Nephron progenitor cell (in vitro differentiated cells): ENCODE measurements at regions not wholly inside any gene's neighbourhood (a gene's known extent, or its start where the extent isn't known, plus 50 kb on each side); places are given as distances from the start of the nearest gene placed in this dataset.
"Not testable (repeated sequence)": the region's sequence is repeated elsewhere in the genome, so short reads cannot be mapped to it uniquely, and the experiment has no call there.

Experiments used
- DNase-seq: peaks from one replicate; pipeline ENCODE4 v3.0.0; 2021
- H3K27ac Mint-ChIP-seq: 2 replicates; pipeline ENCODE4 v1.8.0; 2021; ENCODE audit warnings: mild to moderate bottlenecking, moderate library complexity, mixed read lengths
- H3K27me3 Mint-ChIP-seq: 2 replicates; pipeline ENCODE4 v1.8.0; 2021; ENCODE audit warnings: mild to moderate bottlenecking, low read depth, mixed read lengths; ENCODE audit not compliant: poor library complexity
- H3K36me3 Mint-ChIP-seq: 2 replicates; pipeline ENCODE4 v1.8.0; 2021; ENCODE audit warnings: low read depth, mixed read lengths
- H3K4me1 Mint-ChIP-seq: 2 replicates; pipeline ENCODE4 v1.8.0; 2021; ENCODE audit warnings: mixed read lengths
- H3K4me3 Mint-ChIP-seq: 2 replicates; pipeline ENCODE4 v1.8.0; 2021; ENCODE audit warnings: mild to moderate bottlenecking, moderate library complexity, mixed read lengths
- H3K9me3 Mint-ChIP-seq: 2 replicates; pipeline ENCODE4 v1.8.0; 2021; ENCODE audit warnings: mild to moderate bottlenecking, moderate library complexity, mixed read lengths

GRCh38 chr2:87324335-87325041 is 302.8 kb upstream of the PLGLB1 start:
- H3K27ac Mint-ChIP-seq, H3K36me3 Mint-ChIP-seq, H3K9me3 Mint-ChIP-seq, DNase-seq, H3K4me3 Mint-ChIP-seq, H3K27me3 Mint-ChIP-seq, H3K4me1 Mint-ChIP-seq: not testable (repeated sequence)

GRCh38 chr2:87325042-87325910 is 303.6 kb upstream of the PLGLB1 start:
- DNase-seq, H3K4me1 Mint-ChIP-seq, H3K9me3 Mint-ChIP-seq, H3K27ac Mint-ChIP-seq, H3K27me3 Mint-ChIP-seq, H3K4me3 Mint-ChIP-seq, H3K36me3 Mint-ChIP-seq: not testable (repeated sequence)

- not testable (repeated sequence) for H3K4me3 Mint-ChIP-seq, DNase-seq, H3K36me3 Mint-ChIP-seq, H3K4me1 Mint-ChIP-seq, H3K9me3 Mint-ChIP-seq, H3K27me3 Mint-ChIP-seq, H3K27ac Mint-ChIP-seq
Observed at GRCh38 chr2:87325911-87326294, 304.3 kb upstream of the PLGLB1 start.

DNA sequence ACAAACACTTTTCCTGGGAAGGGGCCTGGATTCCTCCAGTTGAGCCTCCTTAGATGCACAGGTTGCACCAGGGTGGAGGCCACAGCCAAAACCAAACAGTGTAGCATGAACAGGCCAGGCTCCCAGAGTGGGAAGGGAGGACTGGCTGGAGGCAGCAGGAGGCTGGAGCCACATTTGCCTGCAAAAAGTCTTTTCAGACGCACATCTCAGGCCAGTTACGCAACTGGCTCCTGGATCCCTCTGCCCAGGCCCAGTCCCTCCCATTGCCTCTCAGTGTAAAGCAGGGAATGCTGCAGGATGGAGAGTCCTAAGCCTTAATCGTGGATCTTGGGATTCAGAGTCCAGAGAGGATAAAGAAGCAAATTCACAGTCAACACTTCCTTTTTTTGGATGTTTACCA is 305.1 kb upstream of the PLGLB1 start:
- not testable (repeated sequence) for DNase-seq, H3K36me3 Mint-ChIP-seq, H3K4me3 Mint-ChIP-seq, H3K27ac Mint-ChIP-seq, H3K27me3 Mint-ChIP-seq, H3K4me1 Mint-ChIP-seq, H3K9me3 Mint-ChIP-seq

- not testable (repeated sequence) for H3K27ac Mint-ChIP-seq, H3K4me3 Mint-ChIP-seq, H3K4me1 Mint-ChIP-seq, H3K9me3 Mint-ChIP-seq, H3K36me3 Mint-ChIP-seq, DNase-seq, H3K27me3 Mint-ChIP-seq
Observed at GRCh38 chr2:87327648-87328371, 306.2 kb upstream of the PLGLB1 start.

- not testable (repeated sequence) for H3K36me3 Mint-ChIP-seq, H3K27ac Mint-ChIP-seq, H3K4me3 Mint-ChIP-seq, DNase-seq, H3K27me3 Mint-ChIP-seq, H3K9me3 Mint-ChIP-seq, H3K4me1 Mint-ChIP-seq
Observed at GRCh38 chr2:87329529-87329928, 307.9 kb upstream of the PLGLB1 start.

- H3K27me3 Mint-ChIP-seq, H3K27ac Mint-ChIP-seq, DNase-seq, H3K9me3 Mint-ChIP-seq, H3K4me3 Mint-ChIP-seq, H3K4me1 Mint-ChIP-seq, H3K36me3 Mint-ChIP-seq: not testable (repeated sequence)
Observed at GRCh38 chr2:87330486-87330885, 308.8 kb upstream of the PLGLB1 start.

GRCh38 chr2:87331940-87332583 is 310.4 kb upstream of the PLGLB1 start:
- H3K27me3 Mint-ChIP-seq, H3K27ac Mint-ChIP-seq, H3K36me3 Mint-ChIP-seq, DNase-seq, H3K9me3 Mint-ChIP-seq, H3K4me1 Mint-ChIP-seq, H3K4me3 Mint-ChIP-seq: not testable (repeated sequence)

DNA sequence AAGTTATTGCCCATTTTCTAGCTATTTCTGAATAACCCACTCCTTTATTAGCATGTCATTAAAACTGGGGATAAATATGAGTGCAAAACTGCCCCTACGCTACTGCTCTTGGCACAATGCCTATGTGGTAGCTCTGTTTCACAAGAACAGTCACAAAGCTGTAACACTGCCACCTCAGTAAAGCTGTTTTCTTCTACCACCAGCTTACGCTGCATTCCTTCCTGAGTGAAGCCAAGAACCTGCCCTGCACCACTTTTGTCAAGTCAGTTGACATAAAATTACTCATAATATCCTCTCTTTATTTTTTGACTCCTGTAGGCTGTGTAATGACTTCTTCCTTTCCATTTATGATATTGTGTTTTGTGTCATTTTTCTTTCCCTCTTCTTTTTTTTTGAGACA is 313.2 kb upstream of the PLGLB1 start:
- not testable (repeated sequence) for H3K4me1 Mint-ChIP-seq, H3K4me3 Mint-ChIP-seq, DNase-seq, H3K9me3 Mint-ChIP-seq, H3K36me3 Mint-ChIP-seq, H3K27ac Mint-ChIP-seq, H3K27me3 Mint-ChIP-seq

GRCh38 chr2:87338998-87339397 is 317.4 kb upstream of the PLGLB1 start:
- not testable (repeated sequence) for H3K27me3 Mint-ChIP-seq, H3K9me3 Mint-ChIP-seq, H3K36me3 Mint-ChIP-seq, H3K4me3 Mint-ChIP-seq, H3K27ac Mint-ChIP-seq, DNase-seq, H3K4me1 Mint-ChIP-seq
